Amniotic stem cell (primary cell): ENCODE measurements at regions not wholly inside any gene's neighbourhood (a gene's known extent, or its start where the extent isn't known, plus 50 kb on each side); places are given as distances from the start of the nearest gene placed in this dataset.
"Not testable (repeated sequence)": the region's sequence is repeated elsewhere in the genome, so short reads cannot be mapped to it uniquely, and the experiment has no call there.

Source experiments
- DNase-seq: peaks from one replicate; lab custom pipeline; 2025; lab: John Stamatoyannopoulos, UW

- no peak for DNase-seq
Measured at GRCh38 chr5:100232736-100233135, 302.4 kb upstream of the FAM174A start.

GRCh38 chr5:100188778-100189177 lies 346.4 kb upstream of the FAM174A start:
- no peak for DNase-seq

- no peak for DNase-seq
Measured at GRCh38 chr5:100188339-100188738, 346.8 kb upstream of the FAM174A start.

- DNase-seq: no peak
Measured at GRCh38 chr5:100186181-100186580, 349.0 kb upstream of the FAM174A start.

GRCh38 chr5:100182402-100182801 lies 352.8 kb upstream of the FAM174A start:
- no peak for DNase-seq

- no peak for DNase-seq
Measured at GRCh38 chr5:100175346-100175745, 359.8 kb upstream of the FAM174A start.

- DNase-seq: no peak
Measured at GRCh38 chr5:100165309-100165708, 369.9 kb upstream of the FAM174A start.

GRCh38 chr5:100161868-100162267 lies 373.3 kb upstream of the FAM174A start:
- DNase-seq: no peak

- DNase-seq: no peak
Measured at GRCh38 chr5:100157066-100157465, 378.1 kb upstream of the FAM174A start.

- DNase-seq: no peak
Measured at GRCh38 chr5:100148239-100148638, 386.9 kb upstream of the FAM174A start.

GRCh38 chr5:100142607-100143006 lies 392.6 kb upstream of the FAM174A start:
- DNase-seq: no peak

- no peak for DNase-seq
Measured at GRCh38 chr5:100131161-100131560, 404.0 kb upstream of the FAM174A start.

- DNase-seq: no peak
Measured at GRCh38 chr5:100130307-100130706, 404.9 kb upstream of the FAM174A start.

- no peak for DNase-seq
Measured at GRCh38 chr5:100119903-100120302, 415.3 kb upstream of the FAM174A start.

GRCh38 chr5:100110497-100110896 lies 424.7 kb upstream of the FAM174A start:
- no peak for DNase-seq

GRCh38 chr5:100108883-100109282 lies 426.3 kb upstream of the FAM174A start:
- no peak for DNase-seq

GRCh38 chr5:100103592-100104119 lies 431.5 kb upstream of the FAM174A start:
- DNase-seq: not testable (repeated sequence)

- not testable (repeated sequence) for DNase-seq
Measured at GRCh38 chr5:100101466-100101865, 433.7 kb upstream of the FAM174A start.

GRCh38 chr5:100096328-100096727 lies 438.8 kb upstream of the FAM174A start:
- not testable (repeated sequence) for DNase-seq

- DNase-seq: not testable (repeated sequence)
Measured at GRCh38 chr5:100080703-100081102, 454.5 kb upstream of the FAM174A start.

GRCh38 chr5:100079163-100079562 lies 456.0 kb upstream of the FAM174A start:
- DNase-seq: not testable (repeated sequence)

- DNase-seq: not testable (repeated sequence)
Measured at GRCh38 chr5:100066020-100066419, 469.2 kb upstream of the FAM174A start.

GRCh38 chr5:100043475-100043874 lies 491.7 kb upstream of the FAM174A start:
- no peak for DNase-seq

GRCh38 chr5:100026606-100027005 lies 508.6 kb upstream of the FAM174A start:
- no peak for DNase-seq

GRCh38 chr5:100023536-100023935 lies 511.6 kb upstream of the FAM174A start:
- no peak for DNase-seq
